Right ventricle myocardium inferior (tissue), 1 donor: ENCODE measurements at regions not wholly inside any gene's neighbourhood (a gene's known extent, or its start where the extent isn't known, plus 50 kb on each side); places are given as distances from the start of the nearest gene placed in this dataset.

Experiments
- ATAC-seq: fragments of 200-7000 bp; cut with Tn5 transposase; one replicate; pipeline ENCODE4 v1.9.1; 2020; ENCODE audit warnings: mild to moderate bottlenecking, moderate library complexity
- DNase-seq: peaks from one replicate; pipeline ENCODE4 v3.0.0; 2021; ENCODE audit errors: missing footprints
- intact Hi-C: fragments of 100-400 bp; cut with DNase I; formaldehyde crosslinking; loops from one replicate; pipeline ENCODE4 v1.11.0; 2022
- donor health status: DM: no; HTN: yes; CAD: no; lungs with severe emphysema.

- intact Hi-C loops = no loop called here
- ATAC-seq (no peak), DNase-seq (no peak)
Measured at GRCh38 chr6:22899426-22899825, 330.1 kb downstream of the HDGFL1 start.

GRCh38 chr6:22903826-22904225 is 334.5 kb downstream of the HDGFL1 start:
- no peak for ATAC-seq
- intact Hi-C loops = no loop called here
- DNase-seq = no peak

GRCh38 chr6:22904431-22904830 is 335.1 kb downstream of the HDGFL1 start:
- ATAC-seq = no peak
- DNase-seq = no peak
- intact Hi-C loops = no loop called here

- intact Hi-C loops = no loop called here
Measured at GRCh38 chr6:22906091-22906549, 336.8 kb downstream of the HDGFL1 start.

GRCh38 chr6:22907085-22907484 is 337.7 kb downstream of the HDGFL1 start:
- intact Hi-C loops = no loop called here
- DNase-seq (no peak), ATAC-seq (no peak)

More at GRCh38 chr6:22906091-22906549, 336.8 kb downstream of the HDGFL1 start:
- DNase-seq (no peak), ATAC-seq (peak; percentile 42)

- intact Hi-C loops = no loop called here
- ATAC-seq = no peak
- no peak for DNase-seq
Measured at GRCh38 chr6:22910370-22910769, 341.0 kb downstream of the HDGFL1 start.

- intact Hi-C loops = no loop called here
- ATAC-seq = peak; percentile 49
Measured at GRCh38 chr6:22913612-22914011, 344.2 kb downstream of the HDGFL1 start.

GRCh38 chr6:22917344-22917743 is 348.0 kb downstream of the HDGFL1 start:
- no peak for DNase-seq
- intact Hi-C loops = no loop called here

More at GRCh38 chr6:22913612-22914011, 344.2 kb downstream of the HDGFL1 start:
- no peak for DNase-seq

GRCh38 chr6:22921828-22922227 is 352.5 kb downstream of the HDGFL1 start:
- no peak for DNase-seq
- ATAC-seq = no peak
- intact Hi-C loops = no loop called here

More at GRCh38 chr6:22917344-22917743, 348.0 kb downstream of the HDGFL1 start:
- ATAC-seq = peak; percentile 87

GRCh38 chr6:22925304-22925835 is 356.0 kb downstream of the HDGFL1 start:
- ATAC-seq = no peak

GRCh38 chr6:22925920-22926789 is 356.8 kb downstream of the HDGFL1 start:
- intact Hi-C loops = no loop called here
- ATAC-seq (no peak), DNase-seq (no peak)

More at GRCh38 chr6:22925304-22925835, 356.0 kb downstream of the HDGFL1 start:
- intact Hi-C loops = no loop called here
- DNase-seq = no peak

- ATAC-seq = peak; percentile 65
- DNase-seq = no peak
- intact Hi-C loops = no loop called here
Measured at GRCh38 chr6:22926790-22927354, 357.5 kb downstream of the HDGFL1 start.

GRCh38 chr6:22928775-22929174 is 359.4 kb downstream of the HDGFL1 start:
- intact Hi-C loops = no loop called here
- ATAC-seq (peak; percentile 50), DNase-seq (no peak)

GRCh38 chr6:22929311-22929985 is 360.1 kb downstream of the HDGFL1 start:
- no peak for DNase-seq
- intact Hi-C loops = no loop called here
- ATAC-seq = peak; percentile 68

- DNase-seq (no peak), ATAC-seq (no peak)
- intact Hi-C loops = no loop called here
Measured at GRCh38 chr6:22940581-22941290, 371.4 kb downstream of the HDGFL1 start.

- ATAC-seq = no peak
- no peak for DNase-seq
- intact Hi-C loops = no loop called here
Measured at GRCh38 chr6:22942403-22942802, 373.0 kb downstream of the HDGFL1 start.

GRCh38 chr6:22943327-22943726 is 374.0 kb downstream of the HDGFL1 start:
- no peak for DNase-seq
- intact Hi-C loops = no loop called here
- no peak for ATAC-seq

- intact Hi-C loops = no loop called here
- DNase-seq (no peak), ATAC-seq (no peak)
Measured at GRCh38 chr6:22949967-22950366, 380.6 kb downstream of the HDGFL1 start.

- no peak for ATAC-seq
- intact Hi-C loops = no loop called here
- no peak for DNase-seq
Measured at GRCh38 chr6:22952097-22952496, 382.7 kb downstream of the HDGFL1 start.
